ENCODE measurements at regions not wholly inside any gene's neighbourhood (a gene's known extent, or its start where the extent isn't known, plus 50 kb on each side); places are given as distances from the start of the nearest gene placed in this dataset.

DNA sequence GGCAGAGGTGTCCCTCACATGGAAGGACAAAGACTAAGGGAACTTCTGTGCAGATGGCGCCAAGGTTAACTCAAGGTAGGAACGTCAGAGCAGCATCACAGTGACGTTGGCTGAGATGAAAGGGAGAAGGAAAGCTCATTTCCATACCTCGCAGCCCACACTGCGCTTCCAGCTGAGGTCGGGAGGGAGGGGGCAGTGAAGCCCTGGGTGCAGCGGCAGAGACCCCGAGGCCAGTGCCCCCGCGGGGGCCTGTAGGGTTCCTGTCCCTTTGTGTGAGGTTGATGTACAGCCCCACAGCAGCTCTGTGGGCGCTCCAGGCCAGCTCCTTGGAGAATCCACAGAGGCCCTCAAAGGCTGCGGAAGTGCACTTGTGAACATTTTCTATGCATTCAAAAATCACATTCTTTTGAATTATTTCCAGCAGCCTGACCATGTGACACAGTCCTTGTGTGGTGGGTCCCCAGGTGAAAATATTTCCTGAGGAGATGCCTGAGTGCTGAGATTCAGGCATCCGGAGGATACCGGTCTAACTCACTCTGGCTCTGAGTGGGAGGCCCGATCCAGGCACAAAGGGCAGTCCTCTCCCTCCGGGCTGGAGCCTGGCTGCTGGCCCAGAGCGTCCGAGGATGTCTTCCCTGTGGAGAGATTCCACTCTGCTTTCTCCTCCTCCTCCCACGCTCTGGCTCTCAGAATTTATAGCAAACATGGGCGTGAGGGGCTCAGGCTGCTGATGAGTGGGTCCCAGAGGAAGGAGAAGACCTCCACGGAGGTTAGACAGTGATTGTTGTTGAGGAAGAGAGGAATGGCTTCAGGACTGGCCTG is 150.7 kb downstream of the ICE1 start:
- TF ChIP-seq, protein P1, sequence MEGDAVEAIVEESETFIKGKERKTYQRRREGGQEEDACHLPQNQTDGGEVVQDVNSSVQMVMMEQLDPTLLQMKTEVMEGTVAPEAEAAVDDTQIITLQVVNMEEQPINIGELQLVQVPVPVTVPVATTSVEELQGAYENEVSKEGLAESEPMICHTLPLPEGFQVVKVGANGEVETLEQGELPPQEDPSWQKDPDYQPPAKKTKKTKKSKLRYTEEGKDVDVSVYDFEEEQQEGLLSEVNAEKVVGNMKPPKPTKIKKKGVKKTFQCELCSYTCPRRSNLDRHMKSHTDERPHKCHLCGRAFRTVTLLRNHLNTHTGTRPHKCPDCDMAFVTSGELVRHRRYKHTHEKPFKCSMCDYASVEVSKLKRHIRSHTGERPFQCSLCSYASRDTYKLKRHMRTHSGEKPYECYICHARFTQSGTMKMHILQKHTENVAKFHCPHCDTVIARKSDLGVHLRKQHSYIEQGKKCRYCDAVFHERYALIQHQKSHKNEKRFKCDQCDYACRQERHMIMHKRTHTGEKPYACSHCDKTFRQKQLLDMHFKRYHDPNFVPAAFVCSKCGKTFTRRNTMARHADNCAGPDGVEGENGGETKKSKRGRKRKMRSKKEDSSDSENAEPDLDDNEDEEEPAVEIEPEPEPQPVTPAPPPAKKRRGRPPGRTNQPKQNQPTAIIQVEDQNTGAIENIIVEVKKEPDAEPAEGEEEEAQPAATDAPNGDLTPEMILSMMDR (IDR thresholded peaks at IDR 0.05; ENCODE audit: low read depth, low read length, poor library complexity, severe bottlenecking), result no peak
- no peak for TF ChIP-seq EZH2phosphoT487 (IDR thresholded peaks at IDR 0.05; ENCODE audit: borderline replicate concordance, low read length)

All from DOHH2 (cell line).